Stimulated activated naive CD4-positive, alpha-beta T cell (primary cell): ENCODE measurements at regions not wholly inside any gene's neighbourhood (a gene's known extent, or its start where the extent isn't known, plus 50 kb on each side); places are given as distances from the start of the nearest gene placed in this dataset.

Experiments
- DNase-seq, 6 experiments: peaks; one replicate each; lab custom pipeline; 2025; lab: John Stamatoyannopoulos, UW

DNA sequence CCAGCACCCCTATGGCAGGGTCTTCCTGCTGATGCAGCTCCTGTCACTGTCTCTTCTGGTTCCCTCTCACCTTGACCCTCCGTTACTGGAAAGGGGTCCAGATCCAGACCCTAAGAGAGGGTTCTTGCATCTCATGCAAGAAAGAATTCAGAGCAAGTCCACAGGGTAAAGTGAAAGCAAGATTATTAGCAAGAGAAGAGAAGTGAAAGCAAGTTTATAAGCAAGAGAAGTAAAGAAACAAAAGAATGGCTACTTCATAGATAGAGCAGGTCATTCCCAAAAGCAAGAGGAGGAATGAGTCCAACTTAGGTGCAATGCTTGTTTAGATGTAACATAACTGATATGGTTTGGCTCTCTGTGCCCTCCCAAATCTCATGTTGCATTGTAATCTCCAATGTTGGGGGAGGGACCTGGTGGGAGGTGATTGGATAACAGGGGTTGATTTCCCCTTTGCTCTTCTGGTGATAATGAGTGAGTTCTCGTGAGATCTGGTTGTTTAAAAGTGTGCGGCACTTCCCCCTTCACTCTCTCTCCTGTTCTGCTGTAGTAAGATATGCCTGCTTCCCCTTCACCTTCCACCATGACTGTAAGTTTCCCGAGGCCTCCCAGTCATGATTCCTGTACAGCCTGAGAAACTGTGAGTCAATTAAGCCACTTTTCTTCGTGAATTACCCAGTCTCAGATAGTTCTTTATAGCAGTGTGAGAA, 183.3 kb downstream of the MED10 start:
- no peak for DNase-seq

DNA sequence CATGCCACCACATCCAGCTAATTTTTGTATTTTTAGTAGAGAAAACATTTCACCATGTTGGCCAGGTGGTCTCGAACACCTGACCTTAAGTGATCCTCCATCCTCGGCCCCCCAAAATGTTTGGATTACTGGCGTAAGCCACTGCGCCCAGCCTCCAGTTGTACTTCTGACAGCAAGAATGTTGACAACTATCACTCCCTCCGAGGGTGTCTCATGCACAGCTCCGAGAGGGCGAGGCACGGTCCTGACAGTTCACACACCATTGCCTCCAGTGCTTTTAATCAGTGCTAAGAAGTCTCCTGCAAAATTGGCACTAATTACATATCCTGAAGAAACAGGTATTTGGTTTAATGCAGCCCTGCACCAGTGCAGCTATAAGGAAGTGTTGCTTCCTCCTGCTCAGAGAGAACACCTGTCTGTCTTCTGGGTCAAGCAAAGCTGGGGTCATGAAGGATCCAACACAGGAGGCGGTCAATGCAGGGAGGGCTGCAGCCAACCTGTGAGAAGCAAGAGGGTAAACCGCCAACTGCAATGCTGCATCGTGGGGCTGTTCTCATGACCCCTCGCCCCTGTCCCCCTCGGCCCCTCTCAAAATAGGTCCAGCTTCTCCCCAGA, 184.0 kb downstream of the MED10 start:
- no peak for DNase-seq

DNA sequence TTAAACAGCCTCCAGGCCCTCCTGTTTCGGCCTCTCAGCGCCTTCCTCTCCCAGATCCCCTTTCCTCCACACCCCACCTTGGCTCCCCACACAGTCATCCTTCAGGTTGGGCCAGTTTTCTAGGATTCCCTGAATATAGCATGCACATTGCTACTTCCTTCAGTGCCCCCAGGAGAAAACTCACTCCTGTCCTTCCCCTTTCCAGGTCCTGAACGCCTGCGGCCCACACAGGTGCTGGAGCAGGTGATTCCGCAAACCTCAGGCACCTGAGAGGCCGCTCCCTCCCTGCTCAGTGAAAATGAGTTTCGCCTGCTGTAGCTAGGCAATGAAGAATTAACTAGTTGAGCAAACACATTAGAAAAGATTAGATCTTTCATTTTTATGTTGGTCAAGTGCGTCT, 185.0 kb downstream of the MED10 start:
- no peak for DNase-seq

DNA sequence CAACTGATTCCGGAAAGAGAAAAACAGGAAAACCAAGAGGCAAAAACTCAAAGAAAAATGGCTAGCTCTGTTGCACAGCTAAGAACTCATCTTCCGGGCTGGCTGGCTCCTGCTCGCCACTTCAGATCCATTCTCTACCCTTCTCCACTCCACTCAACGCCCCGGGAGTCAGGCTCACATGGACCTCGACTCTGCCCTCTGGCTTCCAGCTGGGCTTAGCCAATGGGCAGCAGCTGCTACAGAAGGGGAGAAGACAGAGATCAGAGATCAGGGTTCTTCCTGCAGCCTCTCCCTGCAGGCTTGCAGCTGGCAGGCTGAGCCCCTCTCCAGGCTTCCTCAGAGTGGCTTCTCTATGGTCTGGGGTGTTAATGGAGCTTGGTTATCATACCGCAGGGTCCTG, 187.5 kb downstream of the MED10 start:
- no peak for DNase-seq

DNA sequence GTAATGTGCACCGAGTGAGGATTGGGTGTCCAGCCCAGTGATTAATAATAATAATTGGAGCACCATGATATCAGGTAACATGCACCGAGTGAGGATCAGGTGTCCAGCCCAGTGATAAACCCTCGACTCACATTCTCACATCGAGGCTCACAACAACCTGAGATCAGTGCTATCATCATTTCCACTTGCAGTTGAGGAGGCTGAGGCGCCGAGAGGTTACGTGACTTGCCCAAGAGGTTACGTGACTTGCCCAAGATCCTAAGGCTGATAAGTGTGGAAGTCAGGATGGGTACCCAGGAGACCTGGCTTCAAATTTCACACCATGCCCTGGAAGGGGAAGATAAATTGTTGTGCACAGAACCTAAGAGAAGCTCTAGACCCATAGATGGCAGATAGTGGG, 189.4 kb downstream of the MED10 start:
- no peak for DNase-seq

DNA sequence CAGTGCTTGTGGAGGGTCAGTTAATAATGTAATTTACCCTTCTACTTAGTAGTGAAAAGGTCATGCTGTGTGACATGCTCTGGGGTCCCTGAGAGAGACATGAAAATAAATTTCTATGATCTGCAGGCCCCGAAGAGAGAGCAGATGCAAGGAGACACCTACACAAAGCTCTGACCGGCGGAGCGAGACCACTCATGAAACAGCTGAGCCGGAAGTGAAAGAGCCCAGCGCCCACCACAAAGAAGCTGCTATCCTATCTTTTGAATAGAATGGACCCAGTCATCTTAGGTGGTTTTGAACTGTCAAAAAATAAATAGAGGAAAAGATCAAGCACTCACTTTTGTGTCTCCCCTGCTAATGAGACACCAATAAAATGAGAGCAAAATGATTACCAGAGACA, 190.0 kb downstream of the MED10 start:
- no peak for DNase-seq

DNA sequence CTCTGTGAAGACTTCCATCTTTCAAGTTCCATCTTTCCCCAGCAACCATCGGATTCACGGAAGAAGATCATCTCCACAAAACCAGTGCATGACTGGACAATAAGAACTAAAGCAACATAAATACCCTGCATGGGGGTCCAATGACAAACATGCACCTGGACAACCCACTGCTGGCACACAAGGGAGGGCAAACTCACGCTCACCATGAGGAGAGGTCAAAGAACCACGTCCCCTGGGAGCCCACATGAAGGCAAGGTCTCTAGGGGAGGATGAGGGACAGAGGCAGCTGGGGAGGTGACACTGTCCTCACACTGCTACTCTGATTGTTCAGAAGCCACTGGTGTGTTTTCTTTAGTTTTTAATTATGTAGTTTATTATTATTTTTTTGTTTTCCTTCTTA, 190.8 kb downstream of the MED10 start:
- no peak for DNase-seq

DNA sequence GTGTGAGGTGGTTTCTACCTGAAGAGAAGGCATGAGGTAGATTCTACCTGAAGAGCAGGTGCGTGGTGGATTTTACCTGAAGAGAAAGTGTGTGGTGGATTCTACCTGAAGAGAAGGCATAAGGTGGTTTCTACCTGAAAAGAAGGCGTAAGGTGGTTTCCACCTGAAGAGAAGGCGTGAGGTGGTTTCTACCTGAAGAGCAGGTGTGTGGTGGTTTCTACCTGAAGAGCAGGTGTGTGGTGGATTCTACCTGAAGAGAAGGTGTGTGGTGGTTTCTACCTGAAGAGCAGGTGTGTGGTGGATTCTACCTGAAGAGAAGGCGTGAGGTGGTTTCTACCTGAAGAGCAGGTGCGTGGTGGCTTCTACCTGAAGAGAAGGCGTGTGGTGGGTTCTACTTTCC, 192.8 kb downstream of the MED10 start:
- no peak for DNase-seq

DNA sequence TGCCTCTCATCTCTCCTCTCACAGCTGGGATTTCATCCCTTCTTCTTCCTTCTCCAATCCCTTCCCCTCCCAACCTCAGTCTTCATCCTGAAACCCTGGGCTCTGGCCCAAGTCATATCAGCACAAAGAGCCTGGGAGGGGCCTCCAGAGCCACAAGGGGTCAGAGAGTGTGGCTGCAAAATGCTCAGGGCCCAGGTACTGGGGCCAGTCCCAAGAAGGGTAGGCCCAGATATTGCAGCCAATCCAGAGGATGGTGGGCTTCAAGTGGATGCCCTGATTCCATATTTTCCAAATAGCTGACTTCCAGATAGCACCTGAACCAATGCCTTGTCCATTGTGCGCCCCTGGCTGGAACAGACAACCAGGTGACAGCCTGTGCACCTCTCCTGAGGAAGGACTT, 193.9 kb downstream of the MED10 start:
- no peak for DNase-seq

DNA sequence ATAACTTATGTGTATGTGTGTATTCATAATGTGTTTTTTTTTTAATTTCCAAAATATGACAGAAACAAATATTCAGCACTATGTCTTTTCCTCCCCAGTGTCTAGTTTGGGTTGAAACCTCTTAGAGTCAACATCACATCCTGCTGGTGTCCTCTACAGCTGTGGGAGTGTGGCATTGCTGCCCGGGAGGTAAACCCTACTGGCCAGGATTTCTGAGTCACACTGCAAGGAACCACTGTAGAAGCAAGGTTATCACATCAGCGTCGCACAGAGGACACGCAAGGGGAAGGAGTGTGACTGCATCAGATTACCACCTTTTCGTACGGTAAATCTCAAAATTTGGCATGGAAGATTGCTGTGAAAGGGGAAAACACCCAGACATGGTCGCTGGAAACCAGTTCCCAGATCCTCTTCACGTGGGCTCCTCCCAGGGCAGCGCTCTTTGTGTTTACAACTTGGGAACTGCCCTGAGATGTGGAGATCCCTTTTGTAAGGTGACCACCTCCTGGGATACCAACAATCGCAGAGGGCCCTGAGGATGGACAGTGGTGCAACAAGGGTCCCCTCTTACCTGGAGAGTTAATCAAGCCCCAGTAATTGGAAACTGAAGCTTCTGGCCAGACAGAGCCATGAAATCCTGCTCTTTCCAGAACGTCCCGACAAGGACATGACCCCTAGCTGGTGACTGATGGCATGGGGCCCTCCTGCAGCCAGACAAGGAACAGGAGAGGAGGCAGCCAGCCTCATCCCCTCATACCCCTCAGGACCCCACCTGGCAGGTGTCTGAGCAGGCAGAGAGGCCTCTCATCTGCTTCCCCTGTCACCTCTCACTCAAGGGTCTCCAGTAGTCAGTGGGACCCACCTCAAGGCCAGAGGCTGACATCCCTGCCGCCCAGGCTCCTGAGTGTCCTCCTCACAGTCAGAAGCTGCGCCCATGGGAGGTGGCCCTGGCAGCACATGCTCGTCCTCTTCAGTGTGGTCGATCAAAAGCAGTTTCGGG, 194.7 kb downstream of the MED10 start:
- DNase-seq = no peak

DNA sequence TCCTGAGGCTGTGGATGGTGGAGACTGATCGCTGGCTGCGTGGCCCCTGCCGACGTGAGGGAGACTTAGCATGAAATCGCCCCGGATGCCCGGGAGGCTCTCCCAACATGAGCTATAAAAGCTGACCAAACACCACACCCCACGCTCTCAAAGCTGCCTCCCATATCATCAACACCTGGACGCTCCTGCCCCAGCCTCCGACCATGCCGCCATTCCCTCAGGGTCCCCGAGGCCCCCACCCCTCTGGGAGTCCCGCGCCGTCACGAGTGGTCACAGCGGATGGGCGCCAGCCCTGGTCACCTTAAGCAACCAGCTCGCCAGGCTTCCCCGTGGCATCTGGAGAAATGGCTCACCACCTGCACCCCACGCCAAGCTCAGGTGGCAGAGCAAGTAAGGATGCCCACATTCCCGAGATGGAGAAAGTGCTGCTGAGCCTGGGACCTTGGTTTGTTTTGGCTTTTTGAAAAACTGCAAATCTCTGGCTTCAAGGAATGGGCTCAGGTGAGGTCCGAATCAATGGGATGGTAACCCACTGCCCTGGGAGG, 196.0 kb downstream of the MED10 start:
- DNase-seq = no peak

DNA sequence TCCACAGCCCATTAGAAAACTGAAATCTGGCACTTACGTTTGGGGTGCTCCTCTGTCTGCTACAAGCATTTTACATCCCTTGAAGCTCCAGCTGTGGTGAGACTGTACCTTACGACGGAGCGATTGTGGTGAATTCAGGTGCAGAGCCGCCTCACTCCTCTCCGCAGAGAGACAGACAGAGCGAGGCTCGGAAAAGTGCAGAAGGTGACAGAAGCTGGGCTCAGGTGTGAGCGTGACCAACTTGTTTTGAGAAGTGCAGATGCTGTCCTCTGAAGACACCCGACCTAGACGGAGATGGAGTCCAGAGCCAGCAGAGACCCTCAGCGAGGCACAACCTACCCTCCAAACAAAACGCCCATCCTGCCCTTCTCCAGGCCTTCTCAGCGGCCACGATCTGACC, 196.5 kb downstream of the MED10 start:
- DNase-seq = no peak

DNA sequence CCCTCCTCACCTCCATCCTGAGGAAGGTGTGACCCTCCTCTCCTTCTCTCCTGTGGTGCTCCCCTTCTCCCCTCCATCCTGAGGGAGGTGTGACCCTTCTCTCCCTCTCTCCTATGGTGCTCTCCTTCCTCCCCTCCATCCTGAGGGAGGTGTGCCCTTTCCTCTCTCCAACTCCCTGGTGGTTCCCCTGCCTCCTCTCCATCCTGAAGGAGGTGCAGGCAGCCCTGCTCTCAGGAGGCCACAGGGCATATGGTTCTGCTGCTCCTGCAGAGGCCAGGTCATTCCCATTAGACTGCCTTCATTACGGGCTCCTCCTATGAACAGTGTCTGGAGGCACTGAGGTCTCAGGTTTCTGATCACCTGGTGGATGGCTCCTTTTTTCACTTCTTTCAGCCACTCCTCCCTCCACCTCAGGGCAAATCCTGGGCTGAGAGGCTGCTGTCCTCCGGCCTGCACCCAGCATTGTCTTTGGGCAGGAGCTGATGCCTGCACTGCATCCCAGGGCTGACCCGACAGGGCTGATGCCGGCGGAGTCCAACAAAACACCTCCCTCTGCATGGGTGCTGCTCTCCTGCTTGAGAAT, 197.1 kb downstream of the MED10 start:
- DNase-seq = no peak

DNA sequence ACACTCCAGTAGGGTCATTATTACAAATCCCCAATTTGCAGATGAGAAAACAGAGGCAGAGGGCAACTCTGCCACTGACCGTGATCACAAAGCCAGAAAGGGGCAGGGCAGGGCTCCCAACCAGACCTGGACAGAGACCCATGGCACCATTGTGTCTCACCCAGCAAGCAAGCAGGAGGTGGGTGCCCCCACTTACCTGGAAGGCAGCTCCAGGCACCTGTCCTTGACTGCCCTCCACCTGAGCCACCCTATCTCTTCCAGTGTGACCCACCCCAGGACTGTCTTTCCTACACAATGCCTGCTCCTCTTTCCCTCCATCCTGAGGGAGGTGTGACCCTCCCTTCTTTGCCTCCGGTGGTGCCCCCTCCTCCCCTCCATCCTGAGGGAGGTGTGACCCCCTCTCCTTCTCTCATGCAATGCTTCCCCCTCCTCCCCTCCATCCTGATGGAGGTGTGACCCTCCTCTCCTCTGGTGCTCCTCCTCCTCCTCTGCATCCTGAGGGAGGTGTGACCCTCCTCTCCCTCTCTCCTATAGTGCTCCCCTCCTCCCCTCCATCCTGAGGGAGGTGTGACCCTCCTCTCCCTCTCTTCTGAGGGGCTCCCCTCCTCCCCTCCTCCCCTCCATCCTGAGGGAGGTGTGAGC, 198.0 kb downstream of the MED10 start:
- no peak for DNase-seq

DNA sequence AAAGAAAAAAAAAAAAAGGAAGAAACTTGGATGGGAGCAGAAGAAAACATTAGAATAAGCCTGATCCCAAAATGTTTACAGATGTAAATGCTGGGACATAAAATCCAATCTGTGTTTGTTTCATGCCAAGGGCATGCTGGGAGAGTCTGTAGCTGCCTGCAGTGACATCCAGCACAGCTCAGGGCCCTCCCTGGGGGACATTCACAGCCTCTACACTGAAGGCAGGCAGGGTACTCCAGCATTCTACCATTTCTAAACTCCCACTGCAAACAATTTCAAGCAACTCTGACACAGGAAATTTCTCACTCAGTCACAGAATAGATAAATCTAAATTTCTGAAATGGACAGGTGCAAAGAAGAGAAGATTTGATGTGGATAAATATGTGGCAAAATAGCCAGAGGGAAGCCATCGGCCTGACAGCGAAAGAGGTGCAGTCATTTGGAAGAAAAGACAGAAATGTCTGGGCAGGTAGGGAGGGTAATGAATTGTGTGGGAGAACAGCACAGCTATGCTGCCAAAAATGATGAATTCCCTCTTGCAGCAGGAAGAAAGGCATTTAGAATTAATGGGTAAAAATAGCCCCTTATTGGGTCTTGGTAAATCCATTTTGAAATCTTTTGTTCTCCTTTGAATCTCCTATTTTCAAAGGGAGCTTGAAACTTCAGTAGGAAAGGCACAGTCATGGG, 199.4 kb downstream of the MED10 start:
- DNase-seq = no peak

DNA sequence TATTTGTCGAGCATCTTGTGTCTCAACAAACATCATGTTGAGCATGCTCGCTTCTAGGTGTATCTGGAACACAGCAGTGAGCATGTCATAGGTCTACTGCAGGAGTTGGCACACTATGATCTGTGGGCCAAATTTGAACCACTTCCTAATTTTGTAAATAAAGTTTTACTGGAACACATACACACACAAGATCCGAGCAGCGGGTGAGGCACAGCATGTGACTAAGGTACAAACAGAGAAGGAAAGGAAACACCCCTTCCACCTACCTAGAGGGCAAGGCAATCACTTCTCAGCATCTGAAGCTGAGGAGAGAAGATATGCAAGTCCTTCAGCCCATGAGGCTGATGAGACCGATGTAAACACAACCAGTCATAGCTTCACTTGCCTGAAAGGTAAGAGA, 200.4 kb downstream of the MED10 start:
- DNase-seq = no peak

DNA sequence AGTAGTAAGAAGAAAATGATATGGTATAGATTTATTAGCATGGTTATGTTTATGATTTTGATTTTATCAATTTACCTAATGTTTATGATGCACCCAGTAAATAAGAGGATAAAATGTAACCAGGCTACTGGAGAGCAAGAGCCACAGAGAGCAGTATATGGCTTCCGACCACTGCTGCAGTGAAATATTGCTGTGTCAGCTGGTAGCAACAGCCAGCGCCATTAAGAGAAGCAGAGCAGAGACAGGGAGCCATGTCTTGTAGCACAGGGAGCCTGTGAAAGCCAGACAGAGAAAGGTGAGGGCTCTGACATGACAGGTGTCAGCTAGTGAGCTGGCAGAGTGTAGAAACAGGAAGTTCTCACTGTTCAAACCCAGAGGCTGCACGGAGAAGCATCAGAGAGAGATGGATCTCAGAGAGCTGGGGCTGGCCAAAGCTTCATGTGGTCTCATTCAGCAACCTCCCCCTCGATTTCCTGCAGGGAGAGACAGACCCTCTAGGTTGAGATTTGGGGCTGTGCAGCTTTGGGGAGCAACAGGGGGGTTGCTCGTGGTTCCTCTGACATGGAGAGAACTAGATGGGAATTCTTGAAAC, 202.1 kb downstream of the MED10 start:
- no peak for DNase-seq

DNA sequence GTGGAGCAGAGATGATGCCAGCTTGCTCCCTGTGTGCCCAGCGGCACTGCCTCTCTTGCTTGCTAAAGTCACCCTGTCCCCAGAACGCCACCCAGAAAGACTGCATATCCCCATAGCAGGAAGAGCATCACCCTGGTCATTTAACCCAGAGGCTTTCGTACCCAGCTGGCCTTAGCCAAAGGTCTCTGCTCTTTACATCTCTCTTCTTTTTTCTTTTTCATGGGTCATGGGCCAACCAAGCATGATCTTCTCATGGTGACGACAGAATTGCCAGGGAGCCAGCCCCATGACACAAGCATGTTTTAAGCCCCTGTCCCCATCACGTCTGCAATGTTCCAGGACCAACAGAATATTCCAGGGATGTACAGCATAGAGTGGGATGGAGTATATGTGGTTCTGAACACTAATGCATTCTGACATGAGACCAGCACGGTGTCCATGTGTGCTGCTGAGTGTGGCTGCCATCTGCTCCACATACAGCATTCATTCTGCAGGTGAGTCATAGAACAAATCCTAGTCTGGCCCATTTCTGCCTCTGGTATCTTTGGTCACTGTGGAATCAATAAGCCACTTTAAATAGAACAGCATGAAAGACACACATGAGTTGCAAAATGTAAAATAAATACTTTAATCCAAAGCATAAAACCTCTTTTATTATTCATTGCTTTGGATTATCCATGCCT, 203.0 kb downstream of the MED10 start:
- no peak for DNase-seq

DNA sequence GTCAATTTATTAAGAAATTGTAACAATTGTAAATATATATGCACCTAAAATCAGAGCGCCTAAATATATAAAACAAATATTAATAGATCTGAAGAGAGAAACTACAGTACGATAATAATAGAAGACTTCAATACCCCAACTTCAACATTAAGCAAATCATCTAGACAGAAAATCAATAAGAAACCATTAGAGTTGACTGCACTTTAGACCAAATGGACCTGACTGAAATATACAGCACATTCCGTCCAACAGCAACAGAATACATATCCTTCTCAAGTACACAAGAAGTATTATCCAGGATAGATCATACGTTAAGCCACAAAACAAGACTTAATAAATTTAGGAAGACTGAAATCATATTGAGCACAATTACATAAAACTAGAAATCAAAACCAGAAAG, 208.7 kb downstream of the MED10 start:
- no peak for DNase-seq
